H1 (cell line): ENCODE measurements at regions not wholly inside any gene's neighbourhood (a gene's known extent, or its start where the extent isn't known, plus 50 kb on each side); places are given as distances from the start of the nearest gene placed in this dataset.

Source experiments
- CTCF ChIA-PET: fragments of 300-600 bp; sonication (Branson Sonifier 250); formaldehyde crosslinking; loops from one replicate; lab custom pipeline; 2021; ENCODE audit not compliant: partially characterized antibody; lab: Charles Lee
- POLR2A ChIA-PET: fragments of 300-600 bp; sonication (Branson Sonifier 250); formaldehyde crosslinking; loops from one replicate; lab custom pipeline; 2021; ENCODE audit warnings: inconsistent platforms; ENCODE audit not compliant: partially characterized antibody; lab: Charles Lee
- DNase-seq, 2 experiments: peaks; one replicate each; pipeline versions ENCODE4 v3.0.0 to v3.0.0-alpha.2; 2010 to 2022; ENCODE audit warnings: low spot score in 2 of 2, low read depth in 1 of 2, mixed read lengths in 1 of 2
- FAIRE-seq: peaks from 2 replicates; lab custom pipeline; 2011; peaks lifted over from hg19 to GRCh38; lab: Jason Lieb, UNC
- H2AFZ ChIP-seq: 2 replicates; pipeline ENCODE4 v1.8.1; 2012; ENCODE audit warnings: low read length, inconsistent platforms
- H2AK5ac ChIP-seq: 2 replicates; pipeline ENCODE4 v1.6.1; 2013; ENCODE audit warnings: low read depth, low read length
- H2BK120ac ChIP-seq: replicated peaks from 2 replicates; pipeline ENCODE3; 2013; ENCODE audit warnings: low read depth, low read length, inconsistent platforms
- H2BK12ac ChIP-seq: 2 replicates; pipeline ENCODE4 v1.6.1; 2013; ENCODE audit warnings: low read depth, low read length
- H2BK15ac ChIP-seq: 2 replicates; pipeline ENCODE4 v1.6.1; 2013; ENCODE audit warnings: low read length
- H2BK20ac ChIP-seq: 2 replicates; pipeline ENCODE4 v1.6.1; 2013; ENCODE audit warnings: low read length
- H2BK5ac ChIP-seq: 2 replicates; pipeline ENCODE4 v1.6.1; 2013; ENCODE audit warnings: low read depth, low read length
- H3K14ac ChIP-seq: 2 replicates; pipeline ENCODE4 v1.6.1; 2013; ENCODE audit warnings: inconsistent platforms; ENCODE audit not compliant: insufficient read length
- H3K18ac ChIP-seq: 2 replicates; pipeline ENCODE4 v1.6.1; 2013; ENCODE audit warnings: low read length; ENCODE audit errors: extremely low read depth
- H3K23ac ChIP-seq: 2 replicates; pipeline ENCODE4 v1.6.1; 2013; ENCODE audit warnings: inconsistent platforms; ENCODE audit not compliant: insufficient read length
- H3K23me2 ChIP-seq: 2 replicates; pipeline ENCODE4 v1.6.1; 2013; ENCODE audit warnings: low read depth, low read length
- H3K27ac ChIP-seq: 2 replicates; pipeline ENCODE4 v1.6.1; 2011; ENCODE audit warnings: low read depth, low read length, inconsistent platforms
- H3K27me3 ChIP-seq, 4 experiments: replicated peaks in 1 of 4; 1 replicate in 1 of 4; 2 replicates in 3 of 4; pipeline versions ENCODE4 v1.6.1 to v1.8.1; 2011 to 2013; ENCODE audit warnings: low read length in 3 of 4, mild to moderate bottlenecking in 3 of 4, inconsistent platforms in 2 of 4, mixed read lengths in 2 of 4, moderate library complexity in 1 of 4; ENCODE audit not compliant: control insufficient read depth in 3 of 4, insufficient read depth in 3 of 4; ENCODE audit errors: extremely low read depth in 1 of 4
- H3K36me3 ChIP-seq, 4 experiments: 2 replicates each; pipeline versions ENCODE4 v1.6.1 to v1.8.1; 2011 to 2013; ENCODE audit warnings: mild to moderate bottlenecking in 4 of 4, low read length in 3 of 4, moderate library complexity in 2 of 4, control low read depth in 1 of 4, inconsistent platforms in 1 of 4; ENCODE audit not compliant: insufficient read depth in 4 of 4, control insufficient read depth in 2 of 4
- H3K4ac ChIP-seq: replicated peaks from 2 replicates; pipeline ENCODE3; 2013; ENCODE audit warnings: low read length, low read depth, mixed read lengths, inconsistent platforms; ENCODE audit not compliant: insufficient read length
- H3K4me1 ChIP-seq, 4 experiments: replicated peaks in 1 of 4; 1 replicate in 1 of 4; 2 replicates in 3 of 4; pipeline versions ENCODE4 v1.6.1 to v1.8.1; 2011 to 2013; ENCODE audit warnings: low read length in 3 of 4, inconsistent platforms in 2 of 4, mixed read lengths in 1 of 4; ENCODE audit not compliant: insufficient read depth in 4 of 4, control insufficient read depth in 3 of 4
- H3K4me2 ChIP-seq, 2 experiments: 2 replicates each; pipeline versions ENCODE4 v1.6.1 to v1.8.1; 2011 to 2013; ENCODE audit warnings: low read depth in 2 of 2, low read length in 2 of 2, control low read depth in 1 of 2, inconsistent platforms in 1 of 2, mild to moderate bottlenecking in 1 of 2; ENCODE audit not compliant: insufficient read depth in 1 of 2
- H3K4me3 ChIP-seq, 4 experiments: fragments of 200-600, 300-600 bp in 1 of 4; sonication (generic), shearing (Covaris generic), sonication (Bioruptor Twin) in 1 of 4; 2 replicates each; pipeline versions ENCODE4 v1.5.1 to v1.8.1; 2011 to 2016; ENCODE audit warnings: low read length in 4 of 4, low read depth in 3 of 4, control low read depth in 2 of 4, inconsistent platforms in 2 of 4, mild to moderate bottlenecking in 2 of 4, mixed read lengths in 1 of 4, moderate library complexity in 1 of 4; ENCODE audit not compliant: insufficient read depth in 2 of 4; ENCODE audit errors: extremely low read depth in 1 of 4
- H3K56ac ChIP-seq: replicated peaks from 2 replicates; pipeline ENCODE3; 2013; ENCODE audit warnings: low read depth, mild to moderate bottlenecking, mixed read lengths, low read length, inconsistent platforms; ENCODE audit not compliant: insufficient read length
- H3K79me1 ChIP-seq: 2 replicates; pipeline ENCODE4 v1.6.1; 2013; ENCODE audit warnings: low read depth, low read length, control low read depth
- H3K79me2 ChIP-seq, 2 experiments: 2 replicates each; pipeline versions ENCODE4 v1.6.1 to v1.8.1; 2012 to 2013; ENCODE audit warnings: low read length in 2 of 2, mild to moderate bottlenecking in 2 of 2, inconsistent platforms in 1 of 2; ENCODE audit not compliant: insufficient read depth in 2 of 2, control insufficient read depth in 1 of 2
- H3K9ac ChIP-seq, 4 experiments: replicated peaks in 1 of 4; 1 replicate in 1 of 4; 2 replicates in 3 of 4; pipeline versions ENCODE4 v1.6.1 to v1.8.1; 2011 to 2013; ENCODE audit warnings: low read depth in 3 of 4, low read length in 3 of 4, control low read depth in 2 of 4, mild to moderate bottlenecking in 2 of 4, moderate library complexity in 2 of 4, inconsistent platforms in 1 of 4; ENCODE audit errors: extremely low read depth in 1 of 4
- H3K9me3 ChIP-seq, 2 experiments: 2 replicates each; pipeline versions ENCODE4 v1.6.1 to v1.8.1; 2012 to 2013; ENCODE audit warnings: mild to moderate bottlenecking in 2 of 2, moderate library complexity in 2 of 2, control low read depth in 1 of 2, inconsistent platforms in 1 of 2, low read depth in 1 of 2, low read length in 1 of 2, mixed read lengths in 1 of 2; ENCODE audit not compliant: insufficient read depth in 2 of 2
- H4K20me1 ChIP-seq, 2 experiments: replicated peaks in 1 of 2; 2 replicates each; pipeline versions ENCODE3 to v1.8.1; 2011 to 2013; ENCODE audit warnings: inconsistent platforms in 2 of 2, low read length in 2 of 2, mild to moderate bottlenecking in 1 of 2; ENCODE audit not compliant: insufficient read depth in 2 of 2, control insufficient read depth in 1 of 2
- H4K5ac ChIP-seq: 2 replicates; pipeline ENCODE4 v1.6.1; 2013; ENCODE audit warnings: low read length, low read depth, mixed read lengths, inconsistent platforms; ENCODE audit not compliant: insufficient read length
- H4K8ac ChIP-seq: 2 replicates; pipeline ENCODE4 v1.8.0; 2013; ENCODE audit warnings: mild to moderate bottlenecking, moderate library complexity, low read length, inconsistent platforms; ENCODE audit not compliant: insufficient read depth; ENCODE audit errors: extremely low read depth
- H4K91ac ChIP-seq: replicated peaks from 2 replicates; pipeline ENCODE3; 2013; ENCODE audit warnings: low read length, mixed read lengths, inconsistent platforms; ENCODE audit not compliant: insufficient read length
- BRCA1 ChIP-seq: IDR thresholded peaks from 2 replicates; pipeline ENCODE4 v1.6.1; 2012; ENCODE audit warnings: low read depth, low read length, improper control_type of control experiment
- CEBPB ChIP-seq: IDR thresholded peaks from 2 replicates; pipeline ENCODE4 v1.6.1; 2012; ENCODE audit warnings: low read depth, low read length
- CREB1 ChIP-seq: IDR thresholded peaks from 2 replicates; pipeline ENCODE4 v1.6.1; 2012; ENCODE audit warnings: inconsistent platforms
- E2F6 ChIP-seq: IDR thresholded peaks from 2 replicates; pipeline ENCODE4 v1.6.1; 2012; ENCODE audit warnings: inconsistent platforms
- FOSL1 ChIP-seq: IDR thresholded peaks from 2 replicates; pipeline ENCODE4 v1.6.1; 2011; ENCODE audit warnings: mild to moderate bottlenecking, low read depth, low read length, moderate library complexity; ENCODE audit not compliant: insufficient read depth
- GABPA ChIP-seq: IDR thresholded peaks from 2 replicates; pipeline ENCODE4 v1.6.1; 2011; ENCODE audit warnings: mild to moderate bottlenecking, low read length, moderate library complexity, borderline replicate concordance; ENCODE audit not compliant: insufficient read depth
- MAX ChIP-seq: IDR thresholded peaks from 2 replicates; pipeline ENCODE4 v1.6.1; 2012; ENCODE audit warnings: inconsistent platforms
- PHF8 ChIP-seq: fragments of 200-600 bp; sonication (generic); conservative IDR thresholded peaks from 2 replicates; pipeline ENCODE4 v1.7.1; 2012; ENCODE audit warnings: low read depth, mild to moderate bottlenecking, inconsistent platforms, low read length, moderate library complexity
- POU5F1 ChIP-seq: IDR thresholded peaks from 2 replicates; pipeline ENCODE4 v1.6.1; 2011; ENCODE audit warnings: low read depth, mild to moderate bottlenecking, low read length, moderate library complexity
- TAF7 ChIP-seq: optimal IDR thresholded peaks from 2 replicates; pipeline ENCODE3; 2011; ENCODE audit warnings: low read depth, mild to moderate bottlenecking, inconsistent platforms, low read length, moderate library complexity, borderline replicate concordance
- TCF12 ChIP-seq: IDR thresholded peaks from 2 replicates; pipeline ENCODE4 v1.6.1; 2011; ENCODE audit warnings: low read depth, mild to moderate bottlenecking, low read length
- TEAD4 ChIP-seq: IDR thresholded peaks from 2 replicates; pipeline ENCODE4 v1.6.1; 2012; ENCODE audit warnings: low read depth, low read length, inconsistent platforms, mixed read lengths
- WGBS, 2 experiments: shearing (Covaris generic) in 1 of 2; methylation state at CpG; one replicate each; pipeline versions ENCODE4 v1.1.6 to v1.1.7; 2013 to 2015; ENCODE audit warnings: low lambda C conversion rate in 2 of 2, mixed read lengths in 2 of 2, inconsistent platforms in 1 of 2, low coverage in 1 of 2, missing lambda C conversion rate in 1 of 2; ENCODE audit not compliant: insufficient replicate concordance in 2 of 2, insufficient coverage in 1 of 2, insufficient read length in 1 of 2; ENCODE audit errors: extremely low coverage in 1 of 2, missing lambda C conversion rate in 1 of 2; 5-methylcytosine and 5-hydroxymethylcytosine counted together

DNA sequence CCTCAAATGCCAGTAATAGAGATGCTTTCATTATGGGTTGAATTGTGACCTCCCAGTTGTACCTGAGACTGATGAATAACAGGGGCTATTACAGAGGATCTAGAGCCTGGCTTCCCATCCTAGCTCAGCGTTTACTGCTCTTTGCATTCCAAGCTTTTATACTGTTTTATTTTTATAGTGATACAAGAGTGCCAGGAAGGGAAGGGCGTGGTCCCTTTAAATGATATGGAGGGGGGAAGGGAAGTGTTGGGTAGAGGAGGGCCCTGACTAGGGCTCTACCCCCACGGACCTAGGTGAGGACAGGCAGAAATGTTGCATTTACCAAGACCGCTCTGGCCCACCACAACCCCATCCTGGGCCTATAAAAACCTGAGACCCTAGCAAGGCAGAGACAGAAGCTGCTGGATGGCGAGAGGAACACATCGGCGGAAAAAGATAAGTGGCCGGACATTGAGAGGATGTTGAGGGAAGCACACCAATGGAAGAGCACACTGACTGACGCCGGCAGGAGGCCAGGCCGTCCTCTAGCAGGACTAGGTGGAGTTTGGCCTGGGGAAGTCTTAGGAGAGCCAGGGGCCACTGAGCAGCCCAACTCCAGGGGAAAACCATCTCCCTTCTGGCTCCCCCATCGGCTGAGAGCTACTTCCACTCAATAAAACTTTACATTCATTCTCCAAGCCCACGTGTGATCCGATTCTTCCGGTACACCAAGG, 1025.9 kb downstream of the TTLL7 start:
- Histone ChIP-seq H3K14ac (no peak overlapping the region), H3K18ac (no peak overlapping the region), H2BK15ac (no peak overlapping the region), H3K56ac (no peak overlapping the region), H2AK5ac (no peak overlapping the region), H3K4me2 (no peak overlapping the region), H4K20me1 (no peaks in the 10 kb centered on the region), H3K36me3 (no peaks in the 10 kb centered on the region), H3K4me3 (no peak overlapping the region), H4K8ac (no peak overlapping the region; the same call in 1 of the 2 replicates), H4K5ac (no peak overlapping the region), H3K23me2 (no peaks in the 10 kb centered on the region), H3K79me1 (no peaks in the 10 kb centered on the region), H2AFZ (0 out of 2 replicates have a peak overlapping the region, but pooled peaks have one; percentile 18), H3K27me3 (no peaks in the 10 kb centered on the region), H4K91ac (no peak overlapping the region), H3K23ac (no peak overlapping the region), H3K27ac (no peak overlapping the region), H3K79me2 (no peaks in the 10 kb centered on the region), H2BK12ac (no peak overlapping the region), H3K9ac (no peak overlapping the region), H2BK20ac (no peak overlapping the region), H3K9me3 (no peaks in the 10 kb centered on the region), H3K4me1 (peaks cover 0 to 4% (median 2%) of the 10 kb centered on the region in 4 experiments; a peak in 2 of 7 replicates), H2BK120ac (no peak overlapping the region), H2BK5ac (0 out of 2 replicates have a peak overlapping the region, but pooled peaks have one; percentile 31), H3K4ac (no peak overlapping the region)
- no peak for FAIRE-seq
- ChIA-PET POLR2A (no interaction called here), CTCF (no interaction called here)
- DNase-seq: no peak
- WGBS, 2 experiments: 88% methylated on average over 15 of the region's 15 CpGs; no CpG with 5 or more reads in 1 of the 2 experiments
- no peak for TF ChIP-seq CEBPB
- no peak for TF ChIP-seq PHF8
- TF ChIP-seq CREB1: no peak
- no peak for TF ChIP-seq TEAD4
- TF ChIP-seq TCF12: no peak
- TF ChIP-seq BRCA1: no peak
- TF ChIP-seq POU5F1: no peak
- no peak for TF ChIP-seq GABPA
- TF ChIP-seq TAF7: no peak
- TF ChIP-seq FOSL1: no peak
- no peak for TF ChIP-seq MAX
- TF ChIP-seq E2F6: no peak
